ENCODE measurements at regions not wholly inside any gene's neighbourhood (a gene's known extent, or its start where the extent isn't known, plus 50 kb on each side); places are given as distances from the start of the nearest gene placed in this dataset.

DNA sequence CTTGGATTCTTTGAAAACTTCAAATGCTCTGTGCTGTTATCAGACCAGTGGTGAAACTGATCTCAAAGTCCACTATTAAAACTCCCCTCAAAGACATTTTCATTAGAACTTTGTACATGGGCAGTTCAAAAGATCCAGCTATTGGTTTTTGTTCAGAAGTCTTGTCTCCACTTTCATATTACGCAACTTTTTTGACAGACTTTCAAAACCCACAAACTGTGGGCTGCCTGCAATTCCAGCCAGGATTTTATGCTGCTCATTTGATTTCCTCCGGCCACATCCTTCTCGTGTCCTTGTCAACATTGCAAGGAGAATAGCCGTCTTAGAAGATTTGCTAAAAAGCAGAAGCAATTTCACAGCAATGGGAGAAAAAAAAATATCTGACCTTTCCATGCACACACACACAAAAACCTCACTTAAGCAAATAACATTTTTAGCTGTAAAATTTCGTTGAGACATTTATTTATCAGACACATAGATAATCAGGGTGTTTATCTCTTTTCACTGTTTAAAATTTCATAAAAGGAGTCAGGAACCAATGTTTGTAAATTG, 1990.5 kb downstream of the MAT2B start:
- no peak for TF ChIP-seq TBX2 (CRISPR knock-in tag; IDR thresholded peaks at IDR 0.05; ENCODE audit: borderline replicate concordance)
- no peak for TF ChIP-seq ZNF761 (CRISPR knock-in tag; conservative IDR thresholded peaks at IDR 0.05)
- peak; percentile 80 for TF ChIP-seq CEBPB (IDR thresholded peaks at IDR 0.05; ENCODE audit: borderline replicate concordance, low read depth, low read length)
- TF ChIP-seq NFKBIZ (CRISPR knock-in tag; IDR thresholded peaks at IDR 0.05), result no peak
- TF ChIP-seq, protein P1, sequence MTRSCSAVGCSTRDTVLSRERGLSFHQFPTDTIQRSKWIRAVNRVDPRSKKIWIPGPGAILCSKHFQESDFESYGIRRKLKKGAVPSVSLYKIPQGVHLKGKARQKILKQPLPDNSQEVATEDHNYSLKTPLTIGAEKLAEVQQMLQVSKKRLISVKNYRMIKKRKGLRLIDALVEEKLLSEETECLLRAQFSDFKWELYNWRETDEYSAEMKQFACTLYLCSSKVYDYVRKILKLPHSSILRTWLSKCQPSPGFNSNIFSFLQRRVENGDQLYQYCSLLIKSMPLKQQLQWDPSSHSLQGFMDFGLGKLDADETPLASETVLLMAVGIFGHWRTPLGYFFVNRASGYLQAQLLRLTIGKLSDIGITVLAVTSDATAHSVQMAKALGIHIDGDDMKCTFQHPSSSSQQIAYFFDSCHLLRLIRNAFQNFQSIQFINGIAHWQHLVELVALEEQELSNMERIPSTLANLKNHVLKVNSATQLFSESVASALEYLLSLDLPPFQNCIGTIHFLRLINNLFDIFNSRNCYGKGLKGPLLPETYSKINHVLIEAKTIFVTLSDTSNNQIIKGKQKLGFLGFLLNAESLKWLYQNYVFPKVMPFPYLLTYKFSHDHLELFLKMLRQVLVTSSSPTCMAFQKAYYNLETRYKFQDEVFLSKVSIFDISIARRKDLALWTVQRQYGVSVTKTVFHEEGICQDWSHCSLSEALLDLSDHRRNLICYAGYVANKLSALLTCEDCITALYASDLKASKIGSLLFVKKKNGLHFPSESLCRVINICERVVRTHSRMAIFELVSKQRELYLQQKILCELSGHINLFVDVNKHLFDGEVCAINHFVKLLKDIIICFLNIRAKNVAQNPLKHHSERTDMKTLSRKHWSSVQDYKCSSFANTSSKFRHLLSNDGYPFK (CRISPR knock-in tag; IDR thresholded peaks at IDR 0.05; ENCODE audit: borderline replicate concordance), result no peak
- TF ChIP-seq ZNF260 (CRISPR knock-in tag; IDR thresholded peaks at IDR 0.05; ENCODE audit: borderline replicate concordance, low read depth), result no peak
- BruUV-seq (replicated peaks), result no TSS peak
- FAIRE-seq (no peak), DNase-seq (ENCODE audit: low spot score) (no peak), ATAC-seq (no peak)
- Histone ChIP-seq H4K20me1 (ENCODE audit: insufficient read depth, low read length) (no peaks in the 10 kb centered on the region), H3K27ac (ENCODE audit: extremely low read length, insufficient read depth, low read length) (no peak overlapping the region), H2AFZ (ENCODE audit: low read length) (no peak overlapping the region), H3K9ac (ENCODE audit: insufficient read depth, low read depth, low read length) (no peak overlapping the region), H3K79me2 (ENCODE audit: insufficient read depth, low read length) (no peaks in the 10 kb centered on the region), H3K27me3 (ENCODE audit: control insufficient read depth in 1 of 2, insufficient read depth in 2 of 2, low read length in 2 of 2) (no peaks in the 10 kb centered on the region), H3K4me2 (ENCODE audit: low read depth, low read length) (no peak overlapping the region), H3K9me3 (ENCODE audit: low read length) (peaks cover 78% of the 10 kb centered on the region), H3K4me1 (ENCODE audit: insufficient read depth, low read length) (no peaks in the 10 kb centered on the region), H3K4me3 (replicated peaks in 1 of 3; ENCODE audit: insufficient read depth in 1 of 3, low read depth in 2 of 3, low read length in 3 of 3) (no peak overlapping the region), H3K36me3 (replicated peaks in 1 of 2; ENCODE audit: control insufficient read depth in 1 of 2, insufficient read depth in 2 of 2, low read length in 2 of 2) (no peaks in the 10 kb centered on the region)
- ChIA-PET POLR2A (no interaction called here), CTCF (ENCODE audit: low intra/inter-chr PET ratio, low total read pairs) (no interaction called here)
- intact Hi-C loops (cut with micrococcal nuclease; ENCODE audit: unreplicated experiment), result no loop called here
- WGBS (ENCODE audit: low lambda C conversion rate), result 6% methylated on average over 5 of the region's 5 CpGs
- in situ Hi-C loops (cut with HindIII; ENCODE audit: extremely low pct_ligation_motif_present, low pct_unique_long_range_greater_than_20kb), result no loop called here

DNA sequence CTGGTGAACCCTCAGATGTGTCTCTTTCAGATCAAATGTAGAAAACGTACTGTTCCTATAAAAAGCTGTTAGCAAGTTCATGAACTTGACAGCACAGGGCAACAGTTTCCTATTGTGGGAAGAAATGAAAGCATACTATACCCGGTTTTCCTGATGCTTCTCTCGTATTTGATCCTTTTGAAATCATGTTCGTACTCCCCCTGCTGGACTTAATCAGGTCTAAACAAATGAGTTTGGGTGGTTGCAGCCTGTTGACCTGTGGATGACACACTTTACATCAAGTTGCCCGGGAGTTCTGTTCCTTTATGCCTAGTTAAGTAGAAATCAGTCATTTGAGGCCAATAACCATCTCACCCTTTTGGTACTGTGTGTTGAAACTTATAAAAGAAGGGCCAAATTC, 1992.3 kb downstream of the MAT2B start:
- H3K4me3 ChIP-seq (replicated peaks in 1 of 3; ENCODE audit: insufficient read depth in 1 of 3, low read depth in 2 of 3, low read length in 3 of 3), result no peak overlapping the region
- no peak for ATAC-seq

More for the DNA sequence above, 1992.3 kb downstream of the MAT2B start:
- in situ Hi-C loops (cut with HindIII; ENCODE audit: extremely low pct_ligation_motif_present, low pct_unique_long_range_greater_than_20kb) (no loop called here), intact Hi-C loops (cut with micrococcal nuclease; ENCODE audit: unreplicated experiment) (no loop called here)
- no peaks in the 10 kb centered on the region for H3K4me1 ChIP-seq (ENCODE audit: insufficient read depth, low read length)
- H3K9me3 ChIP-seq (ENCODE audit: low read length), result peaks cover 79% of the 10 kb centered on the region
- WGBS (ENCODE audit: low lambda C conversion rate), result 9% methylated on average over 5 of the region's 5 CpGs
- no peak overlapping the region for H3K27ac ChIP-seq (ENCODE audit: extremely low read length, insufficient read depth, low read length)
- no peaks in the 10 kb centered on the region for H3K36me3 ChIP-seq (replicated peaks in 1 of 2; ENCODE audit: control insufficient read depth in 1 of 2, insufficient read depth in 2 of 2, low read length in 2 of 2)
- H3K9ac ChIP-seq (ENCODE audit: insufficient read depth, low read depth, low read length), result no peak overlapping the region
- no peaks in the 10 kb centered on the region for H3K79me2 ChIP-seq (ENCODE audit: insufficient read depth, low read length)
- no peak overlapping the region for H3K4me2 ChIP-seq (ENCODE audit: low read depth, low read length)
- no peaks in the 10 kb centered on the region for H3K27me3 ChIP-seq (ENCODE audit: control insufficient read depth in 1 of 2, insufficient read depth in 2 of 2, low read length in 2 of 2)
- CTCF ChIA-PET (ENCODE audit: low intra/inter-chr PET ratio, low total read pairs), result no interaction called here
- FAIRE-seq, result no peak
- H4K20me1 ChIP-seq (ENCODE audit: insufficient read depth, low read length), result no peaks in the 10 kb centered on the region
- H2AFZ ChIP-seq (ENCODE audit: low read length), result no peak overlapping the region
- DNase-seq (ENCODE audit: low spot score), result no peak
- POLR2A ChIA-PET, result no interaction called here
- TF ChIP-seq ELF4 (CRISPR knock-in tag; IDR thresholded peaks at IDR 0.05; ENCODE audit: borderline replicate concordance) (no peak), ZNF382 (CRISPR knock-in tag; IDR thresholded peaks at IDR 0.05; ENCODE audit: borderline replicate concordance) (no peak), ARNTL (CRISPR knock-in tag; IDR thresholded peaks at IDR 0.05) (no peak), NCOA1 (CRISPR knock-in tag; IDR thresholded peaks at IDR 0.05) (no peak), RXRA (CRISPR knock-in tag; IDR thresholded peaks at IDR 0.05) (no peak), ZNF652 (CRISPR knock-in tag; IDR thresholded peaks at IDR 0.05; ENCODE audit: borderline replicate concordance, low read depth) (no peak), DNMT1 (CRISPR knock-in tag; IDR thresholded peaks at IDR 0.05) (no peak), POLR2AphosphoS2 (IDR thresholded peaks at IDR 0.05; ENCODE audit: low read depth, low read length) (no peak), MXD4 (CRISPR knock-in tag; IDR thresholded peaks at IDR 0.05) (no peak), PCBP2 (optimal IDR thresholded peaks at IDR 0.05; ENCODE audit: low read depth, low read length, poor library complexity, severe bottlenecking) (no peak)
- BruUV-seq (replicated peaks), result no TSS peak
